ENCODE measurements at regions not wholly inside any gene's neighbourhood (a gene's known extent, or its start where the extent isn't known, plus 50 kb on each side); places are given as distances from the start of the nearest gene placed in this dataset.

- peak overlapping the region; percentile 76 for H3K27ac Mint-ChIP-seq
- no peak overlapping the region for H3K4me3 Mint-ChIP-seq
- TF ChIP-seq CTCF (IDR thresholded peaks at IDR 0.05) = no peak
Observed at GRCh38 chr7:115078851-115079250, 157.0 kb downstream of the MDFIC start.

GRCh38 chr7:115078386-115078785 lies 156.5 kb downstream of the MDFIC start:
- TF ChIP-seq CTCF (IDR thresholded peaks at IDR 0.05) = no peak
- Mint-ChIP-seq H3K27ac (no peak overlapping the region), H3K4me3 (no peak overlapping the region), H3K4me1 (no peaks in the 10 kb centered on the region), H3K36me3 (ENCODE audit: low read depth) (no peaks in the 10 kb centered on the region), H3K27me3 (ENCODE audit: low read depth, poor library complexity) (peaks cover 3% of the 10 kb centered on the region), H3K9me3 (no peaks in the 10 kb centered on the region)
- DNase-seq = no peak

More at GRCh38 chr7:115078851-115079250, 157.0 kb downstream of the MDFIC start:
- DNase-seq = no peak
- Mint-ChIP-seq H3K4me1 (no peaks in the 10 kb centered on the region), H3K36me3 (ENCODE audit: low read depth) (no peaks in the 10 kb centered on the region), H3K27me3 (ENCODE audit: low read depth, poor library complexity) (peaks cover 3% of the 10 kb centered on the region), H3K9me3 (no peaks in the 10 kb centered on the region)

GRCh38 chr7:115070311-115070710 lies 148.4 kb downstream of the MDFIC start:
- Mint-ChIP-seq H3K27ac (no peak overlapping the region), H3K4me1 (no peaks in the 10 kb centered on the region), H3K4me3 (no peak overlapping the region), H3K27me3 (ENCODE audit: low read depth, poor library complexity) (peaks cover 5% of the 10 kb centered on the region), H3K36me3 (ENCODE audit: low read depth) (no peaks in the 10 kb centered on the region), H3K9me3 (no peaks in the 10 kb centered on the region)
- no peak for TF ChIP-seq CTCF (IDR thresholded peaks at IDR 0.05)
- no peak for DNase-seq

Data from nephron progenitor cell (in vitro differentiated cells).